GM12874 (cell line): ENCODE measurements at regions not wholly inside any gene's neighbourhood (a gene's known extent, or its start where the extent isn't known, plus 50 kb on each side); places are given as distances from the start of the nearest gene placed in this dataset.

ENCODE experiments used
- TF ChIP-seq, protein P1 (sequence below): IDR thresholded peaks from 2 replicates; pipeline ENCODE4 v1.5.1; 2011; ENCODE audit warnings: low read depth, mild to moderate bottlenecking, control low read depth, low read length, moderate library complexity; ENCODE audit not compliant: insufficient read depth

GRCh38 chr6:115612216-115612615 lies 448.5 kb downstream of the FRK start:
- TF ChIP-seq, protein P1, sequence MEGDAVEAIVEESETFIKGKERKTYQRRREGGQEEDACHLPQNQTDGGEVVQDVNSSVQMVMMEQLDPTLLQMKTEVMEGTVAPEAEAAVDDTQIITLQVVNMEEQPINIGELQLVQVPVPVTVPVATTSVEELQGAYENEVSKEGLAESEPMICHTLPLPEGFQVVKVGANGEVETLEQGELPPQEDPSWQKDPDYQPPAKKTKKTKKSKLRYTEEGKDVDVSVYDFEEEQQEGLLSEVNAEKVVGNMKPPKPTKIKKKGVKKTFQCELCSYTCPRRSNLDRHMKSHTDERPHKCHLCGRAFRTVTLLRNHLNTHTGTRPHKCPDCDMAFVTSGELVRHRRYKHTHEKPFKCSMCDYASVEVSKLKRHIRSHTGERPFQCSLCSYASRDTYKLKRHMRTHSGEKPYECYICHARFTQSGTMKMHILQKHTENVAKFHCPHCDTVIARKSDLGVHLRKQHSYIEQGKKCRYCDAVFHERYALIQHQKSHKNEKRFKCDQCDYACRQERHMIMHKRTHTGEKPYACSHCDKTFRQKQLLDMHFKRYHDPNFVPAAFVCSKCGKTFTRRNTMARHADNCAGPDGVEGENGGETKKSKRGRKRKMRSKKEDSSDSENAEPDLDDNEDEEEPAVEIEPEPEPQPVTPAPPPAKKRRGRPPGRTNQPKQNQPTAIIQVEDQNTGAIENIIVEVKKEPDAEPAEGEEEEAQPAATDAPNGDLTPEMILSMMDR: no peak

DNA sequence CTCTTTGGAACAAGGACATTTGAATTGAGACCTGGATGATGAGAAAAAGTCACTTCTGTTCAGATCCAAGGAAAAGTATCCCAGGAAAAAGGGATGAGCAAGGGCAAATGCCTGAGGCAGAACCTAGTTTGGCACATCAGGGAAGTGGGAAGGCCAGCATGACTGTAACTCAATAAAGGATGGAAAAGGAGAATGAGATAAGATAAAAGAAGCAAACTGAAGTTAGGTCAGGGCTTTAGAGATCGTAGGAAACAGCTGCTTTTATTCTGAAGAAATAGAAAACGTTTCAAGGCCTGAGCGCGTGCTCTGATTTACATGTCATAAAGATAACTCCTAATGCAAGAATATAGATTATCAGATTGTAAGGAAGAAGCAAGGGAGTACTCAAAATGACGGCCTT lies 450.0 kb downstream of the FRK start:
- TF ChIP-seq, protein P1: no peak

DNA sequence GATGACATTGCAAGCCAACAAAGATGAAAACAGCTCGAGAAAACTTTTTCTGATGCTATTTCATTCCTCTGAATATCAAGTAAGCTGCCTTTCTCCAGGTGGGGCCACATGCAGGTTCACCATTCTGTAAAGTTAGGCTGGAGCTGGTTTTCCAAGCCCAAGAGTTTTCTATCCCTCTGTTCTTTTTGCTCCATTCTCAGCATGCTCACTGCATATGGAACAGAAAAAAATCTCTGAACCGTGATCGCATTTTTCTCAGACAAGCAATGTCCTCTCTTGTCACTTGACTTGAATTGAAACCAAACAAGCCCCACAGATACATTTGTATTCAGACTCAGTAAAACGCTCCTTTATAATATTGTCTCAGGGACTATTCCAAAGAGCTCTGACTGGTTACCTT lies 451.6 kb downstream of the FRK start:
- TF ChIP-seq, protein P1: no peak

- TF ChIP-seq, protein P1: no peak
Observed at GRCh38 chr6:115602466-115602865, 458.2 kb downstream of the FRK start.

DNA sequence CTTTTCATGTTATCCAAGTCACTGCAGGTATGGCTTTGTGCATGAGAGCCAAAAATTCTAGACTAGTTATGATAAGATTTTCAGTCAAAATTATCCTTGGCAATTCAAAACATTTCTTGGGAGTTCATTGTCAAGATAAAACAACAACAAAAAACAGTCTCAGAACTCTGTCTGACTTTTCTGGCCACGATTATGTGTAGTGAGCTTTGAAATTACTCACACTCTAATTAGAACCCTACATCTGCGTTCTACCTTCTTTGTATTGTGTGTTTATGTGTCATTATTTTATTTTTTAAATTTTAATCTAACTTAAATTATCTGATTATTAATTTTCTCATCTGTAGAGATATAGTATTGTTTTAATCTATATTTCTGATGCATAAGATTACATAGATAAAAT lies 459.2 kb downstream of the FRK start:
- TF ChIP-seq, protein P1: no peak

- TF ChIP-seq, protein P1: no peak
Observed at GRCh38 chr6:115601064-115601463, 459.6 kb downstream of the FRK start.

DNA sequence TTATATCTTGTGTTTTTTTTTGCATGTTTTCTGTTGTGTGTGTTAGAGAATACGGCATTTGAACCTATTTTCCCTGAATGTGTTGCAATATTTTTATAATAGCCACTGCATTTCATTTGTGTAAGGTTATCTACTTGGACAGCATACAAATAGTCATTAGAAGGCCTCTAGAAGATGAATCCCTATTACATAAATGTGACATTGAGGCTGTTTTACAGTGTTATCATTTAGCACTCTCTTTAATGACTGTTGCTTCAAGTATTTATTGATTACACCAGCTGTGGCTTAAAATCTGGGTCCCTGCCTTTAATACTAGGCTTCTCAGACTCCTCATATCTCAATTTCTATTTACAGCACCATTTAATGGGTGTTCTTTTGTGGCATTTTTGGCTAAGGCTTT lies 465.8 kb downstream of the FRK start:
- TF ChIP-seq, protein P1: no peak

DNA sequence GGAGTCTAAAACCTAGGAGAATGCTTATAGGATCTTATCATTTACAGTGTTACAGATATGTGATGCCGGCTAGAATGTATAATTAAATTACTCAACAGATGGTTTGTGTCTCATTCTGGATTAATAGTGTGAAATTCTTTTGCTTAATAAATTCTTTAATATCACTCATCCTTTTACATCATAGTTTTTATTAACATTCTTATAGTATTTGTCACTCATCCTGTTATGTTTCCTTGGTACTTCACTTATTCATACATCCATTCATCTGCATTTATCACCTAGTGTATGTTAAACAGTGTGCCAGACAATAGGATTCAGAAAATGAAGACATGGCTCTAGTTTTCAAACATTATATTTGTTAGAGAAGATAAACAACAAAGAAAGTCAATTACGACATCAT lies 468.7 kb downstream of the FRK start:
- TF ChIP-seq, protein P1: no peak
